AG04449 (cell line): ENCODE measurements at regions not wholly inside any gene's neighbourhood (a gene's known extent, or its start where the extent isn't known, plus 50 kb on each side); places are given as distances from the start of the nearest gene placed in this dataset.

Source experiments
- CTCF ChIA-PET: fragments of 350-600 bp; formaldehyde crosslinking; extraction: SDS; loops from one replicate; lab custom pipeline; 2021; ENCODE audit warnings: antibody characterized with exemption; lab: Yijun Ruan, JAX
- POLR2A ChIA-PET: fragments of 400-600, 350-600 bp; formaldehyde crosslinking; extraction: SDS; loops from one replicate; lab custom pipeline; 2020; ENCODE audit warnings: antibody characterized with exemption, inconsistent platforms; lab: Yijun Ruan, JAX
- DNase-seq: peaks from one replicate; pipeline ENCODE4 v3.0.0-alpha.2; 2010; ENCODE audit warnings: low read depth, low spot score
- H3K4me3 ChIP-seq: 2 replicates; pipeline ENCODE4 v1.5.1; 2011; ENCODE audit warnings: low read depth, mild to moderate bottlenecking, control low read depth, low read length
- TF ChIP-seq, protein P1 (sequence below): IDR thresholded peaks from one replicate; pipeline ENCODE4 v1.5.1; 2011; ENCODE audit warnings: mild to moderate bottlenecking, moderate library complexity, low read length, control low read depth, inconsistent platforms; ENCODE audit not compliant: insufficient read depth; ENCODE audit errors: missing control alignments

DNA sequence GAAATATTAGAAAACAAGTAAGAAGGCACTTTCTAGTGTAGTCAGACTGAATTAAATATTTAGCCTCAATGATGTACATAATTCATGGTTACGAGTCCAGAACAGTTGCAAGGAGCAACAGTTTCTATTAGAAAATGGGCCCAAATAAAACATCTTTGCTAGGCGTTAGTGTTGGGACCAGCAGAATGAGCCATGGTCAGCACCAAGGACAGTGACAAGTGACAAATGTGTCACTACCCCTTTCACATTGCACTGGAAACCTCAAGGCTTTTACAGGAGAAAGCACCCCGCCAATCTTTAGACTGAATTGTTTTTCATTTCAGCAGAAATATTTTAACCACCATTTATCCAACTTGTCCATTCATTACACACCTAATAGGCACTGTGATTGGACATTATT is 301.3 kb upstream of the ADCY2 start:
- ChIA-PET CTCF (no interaction called here), POLR2A (no interaction called here)
- TF ChIP-seq, protein P1, sequence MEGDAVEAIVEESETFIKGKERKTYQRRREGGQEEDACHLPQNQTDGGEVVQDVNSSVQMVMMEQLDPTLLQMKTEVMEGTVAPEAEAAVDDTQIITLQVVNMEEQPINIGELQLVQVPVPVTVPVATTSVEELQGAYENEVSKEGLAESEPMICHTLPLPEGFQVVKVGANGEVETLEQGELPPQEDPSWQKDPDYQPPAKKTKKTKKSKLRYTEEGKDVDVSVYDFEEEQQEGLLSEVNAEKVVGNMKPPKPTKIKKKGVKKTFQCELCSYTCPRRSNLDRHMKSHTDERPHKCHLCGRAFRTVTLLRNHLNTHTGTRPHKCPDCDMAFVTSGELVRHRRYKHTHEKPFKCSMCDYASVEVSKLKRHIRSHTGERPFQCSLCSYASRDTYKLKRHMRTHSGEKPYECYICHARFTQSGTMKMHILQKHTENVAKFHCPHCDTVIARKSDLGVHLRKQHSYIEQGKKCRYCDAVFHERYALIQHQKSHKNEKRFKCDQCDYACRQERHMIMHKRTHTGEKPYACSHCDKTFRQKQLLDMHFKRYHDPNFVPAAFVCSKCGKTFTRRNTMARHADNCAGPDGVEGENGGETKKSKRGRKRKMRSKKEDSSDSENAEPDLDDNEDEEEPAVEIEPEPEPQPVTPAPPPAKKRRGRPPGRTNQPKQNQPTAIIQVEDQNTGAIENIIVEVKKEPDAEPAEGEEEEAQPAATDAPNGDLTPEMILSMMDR = no peak
- DNase-seq = no peak
- H3K4me3 ChIP-seq = no peak overlapping the region

DNA sequence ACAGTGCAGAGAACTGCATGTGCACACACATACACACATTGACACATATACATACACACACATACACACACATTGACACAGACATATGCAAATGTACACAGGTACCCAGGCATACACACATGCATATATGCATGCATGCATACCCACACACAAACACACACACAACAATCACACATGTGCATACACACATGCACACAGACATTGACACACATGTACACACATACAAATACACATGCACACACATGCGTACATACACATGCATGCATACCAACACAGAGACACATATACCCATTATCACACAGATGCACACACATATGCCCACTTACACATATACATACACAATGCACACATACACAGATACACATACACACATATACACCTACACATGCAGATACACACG is 299.6 kb upstream of the ADCY2 start:
- no peak for DNase-seq
- ChIA-PET POLR2A (no interaction called here), CTCF (no interaction called here)
- H3K4me3 ChIP-seq = no peak overlapping the region
- TF ChIP-seq, protein P1 = no peak

DNA sequence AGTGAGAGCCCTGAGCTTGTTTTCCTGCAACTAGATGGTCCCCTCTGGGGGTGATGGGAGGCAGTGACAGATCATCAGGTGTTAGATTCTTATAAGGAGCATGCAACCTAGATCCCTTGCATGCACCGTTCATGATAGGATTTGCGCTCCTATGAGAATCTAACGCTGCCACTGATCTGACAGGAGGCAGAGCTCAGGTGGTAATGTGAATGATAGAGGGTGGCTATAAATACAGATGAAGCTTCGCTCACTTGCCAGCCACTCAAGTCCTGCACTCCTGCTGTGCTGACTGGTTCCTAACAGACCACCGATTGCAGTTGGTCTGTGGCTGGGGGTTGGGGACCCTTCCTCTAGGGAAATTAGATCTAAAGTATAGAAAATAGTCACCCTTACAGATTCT is 290.6 kb upstream of the ADCY2 start:
- no peak overlapping the region for H3K4me3 ChIP-seq
- DNase-seq = no peak
- ChIA-PET POLR2A (no interaction called here), CTCF (no interaction called here)
- TF ChIP-seq, protein P1 = no peak

DNA sequence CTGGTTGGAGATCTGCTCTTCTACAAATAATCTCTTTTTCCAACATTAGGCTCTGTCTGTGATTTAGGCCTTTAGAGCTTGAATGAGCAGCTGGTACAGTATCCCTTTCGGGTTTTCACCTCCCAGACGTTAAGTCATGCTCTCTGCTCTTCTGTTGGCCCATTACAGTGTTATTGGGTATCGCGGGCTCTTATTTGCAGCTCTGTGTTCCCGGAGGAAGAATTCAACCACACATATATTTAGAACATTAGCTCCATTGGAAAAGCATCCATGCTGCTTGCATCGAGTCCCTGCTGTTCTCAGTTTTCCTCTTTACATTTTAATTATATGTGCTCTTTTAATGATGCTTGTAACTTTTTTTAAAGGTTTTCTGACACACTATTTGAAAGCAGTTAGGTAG is 278.0 kb upstream of the ADCY2 start:
- TF ChIP-seq, protein P1 = no peak
- ChIA-PET CTCF (no interaction called here), POLR2A (no interaction called here)
- no peak for DNase-seq
- no peak overlapping the region for H3K4me3 ChIP-seq

DNA sequence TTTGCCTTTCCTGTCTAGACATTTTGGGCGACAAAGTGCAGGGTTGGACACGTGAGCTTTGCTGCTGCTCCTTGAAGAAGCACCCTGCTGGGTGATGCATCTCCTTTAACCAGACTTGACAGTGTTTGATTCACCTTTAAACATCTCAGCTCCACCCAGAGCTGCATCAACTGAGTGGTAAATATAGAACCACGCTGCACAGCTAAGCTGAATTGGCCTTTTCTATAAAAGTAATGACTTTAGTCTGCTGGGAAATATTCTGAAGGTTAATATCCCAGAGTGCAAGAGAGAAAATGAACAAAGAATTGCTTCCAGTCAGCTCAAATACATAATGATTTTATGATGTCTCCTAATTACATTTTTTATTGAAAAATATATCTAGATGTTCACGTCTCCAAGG is 264.3 kb upstream of the ADCY2 start:
- CTCF ChIA-PET = no interaction called here
- POLR2A ChIA-PET = no interaction called here
- no peak overlapping the region for H3K4me3 ChIP-seq
- no peak for DNase-seq
- TF ChIP-seq, protein P1 = no peak

DNA sequence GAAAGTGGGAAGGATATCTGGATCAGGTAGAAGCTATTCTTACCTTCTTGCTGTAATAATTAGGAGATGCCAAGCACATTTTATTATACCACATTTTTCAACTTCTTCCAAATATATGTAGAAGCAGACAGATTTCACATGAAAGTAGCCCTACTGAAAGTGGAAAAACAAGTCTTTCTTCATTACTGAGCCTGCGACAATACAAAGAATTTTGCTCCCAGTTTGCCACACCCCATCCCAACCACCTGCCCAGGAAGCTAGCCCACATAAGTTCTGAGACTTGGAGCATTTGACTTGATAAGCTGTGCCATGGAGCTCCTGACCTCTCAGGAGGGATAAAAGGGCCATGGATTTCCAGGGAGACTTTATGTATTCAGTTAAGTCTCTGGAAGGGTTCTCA is 249.1 kb upstream of the ADCY2 start:
- no peak overlapping the region for H3K4me3 ChIP-seq
- ChIA-PET POLR2A (no interaction called here), CTCF (no interaction called here)
- TF ChIP-seq, protein P1 = no peak
- DNase-seq = no peak
